ENCODE measurements at regions not wholly inside any gene's neighbourhood (a gene's known extent, or its start where the extent isn't known, plus 50 kb on each side); places are given as distances from the start of the nearest gene placed in this dataset.
A peak's percentile ranks its signal among the peaks of the same experiment; 100 is the strongest.
"Not testable (repeated sequence)": the region's sequence is repeated elsewhere in the genome, so short reads cannot be mapped to it uniquely, and the experiment has no call there.

- Histone ChIP-seq H3K27me3 (ENCODE audit: insufficient read depth, low read length, poor library complexity) (no peaks in the 10 kb centered on the region), H3K9ac (ENCODE audit: low read length) (no peak overlapping the region), H3K4me3 (ENCODE audit: low read length) (no peak overlapping the region), H3K79me2 (ENCODE audit: control insufficient read depth, insufficient read depth, low read length) (no peaks in the 10 kb centered on the region), H4K5ac (ENCODE audit: low read length) (no peak overlapping the region), H3K36me3 (ENCODE audit: control insufficient read depth, insufficient read depth, low read length) (no peaks in the 10 kb centered on the region), H2BK15ac (replicated peaks; ENCODE audit: low read depth) (no peak overlapping the region), H3K18ac (ENCODE audit: low read length) (no peak overlapping the region), H3K4me1 (ENCODE audit: control insufficient read depth, low read depth, low read length) (no peaks in the 10 kb centered on the region), H3K23ac (ENCODE audit: low read length) (no peak overlapping the region), H4K8ac (ENCODE audit: low read depth, low read length) (no peak overlapping the region), H3K27ac (ENCODE audit: low read depth, low read length) (no peak overlapping the region), H2AK5ac (ENCODE audit: low read length) (no peak overlapping the region), H3K4ac (ENCODE audit: low read depth, low read length) (no peak overlapping the region), H3K4me2 (ENCODE audit: low read length) (no peak overlapping the region), H3K79me1 (ENCODE audit: low read length) (no peaks in the 10 kb centered on the region), H3K56ac (ENCODE audit: low read length) (no peak overlapping the region), H2BK120ac (ENCODE audit: low read depth, low read length) (no peak overlapping the region), H2BK5ac (ENCODE audit: low read length) (no peak overlapping the region)
- no CpG with 5 or more reads among the region's 3 CpGs for WGBS (ENCODE audit: extremely low coverage, insufficient coverage, low lambda C conversion rate)
- DNase-seq: no peak
These were observed 204.7 kb upstream of the UBE2E3 start for GRCh38 chr2:180775711-180776110.

- not testable (repeated sequence) for H3K4me1 ChIP-seq (ENCODE audit: control insufficient read depth, low read depth, low read length); H2BK5ac ChIP-seq (ENCODE audit: low read length); H3K23ac ChIP-seq (ENCODE audit: low read length); H3K36me3 ChIP-seq (ENCODE audit: control insufficient read depth, insufficient read depth, low read length); DNase-seq; H3K27me3 ChIP-seq (ENCODE audit: insufficient read depth, low read length, poor library complexity); H4K5ac ChIP-seq (ENCODE audit: low read length); H3K79me1 ChIP-seq (ENCODE audit: low read length); H3K27ac ChIP-seq (ENCODE audit: low read depth, low read length); H3K4ac ChIP-seq (ENCODE audit: low read depth, low read length); H2BK15ac ChIP-seq (replicated peaks; ENCODE audit: low read depth); H3K79me2 ChIP-seq (ENCODE audit: control insufficient read depth, insufficient read depth, low read length); H3K56ac ChIP-seq (ENCODE audit: low read length); H3K18ac ChIP-seq (ENCODE audit: low read length); H2BK120ac ChIP-seq (ENCODE audit: low read depth, low read length); H3K4me2 ChIP-seq (ENCODE audit: low read length); H3K9ac ChIP-seq (ENCODE audit: low read length); H3K4me3 ChIP-seq (ENCODE audit: low read length); H4K8ac ChIP-seq (ENCODE audit: low read depth, low read length); H2AK5ac ChIP-seq (ENCODE audit: low read length)
- WGBS (ENCODE audit: extremely low coverage, insufficient coverage, low lambda C conversion rate): no CpG with 5 or more reads among the region's 6 CpGs
These were observed 215.1 kb upstream of the UBE2E3 start for GRCh38 chr2:180765316-180765715.

GRCh38 chr2:180763263-180763989 lies 217.0 kb upstream of the UBE2E3 start:
- H3K79me2 ChIP-seq (ENCODE audit: control insufficient read depth, insufficient read depth, low read length): no peaks in the 10 kb centered on the region
- no peak overlapping the region for H3K4ac ChIP-seq (ENCODE audit: low read depth, low read length)
- no peak overlapping the region for H3K4me3 ChIP-seq (ENCODE audit: low read length)
- no peaks in the 10 kb centered on the region for H3K36me3 ChIP-seq (ENCODE audit: control insufficient read depth, insufficient read depth, low read length)
- H3K18ac ChIP-seq (ENCODE audit: low read length): no peak overlapping the region
- H3K27ac ChIP-seq (ENCODE audit: low read depth, low read length): no peak overlapping the region
- H3K56ac ChIP-seq (ENCODE audit: low read length): no peak overlapping the region
- no peak overlapping the region for H3K23ac ChIP-seq (ENCODE audit: low read length)
- H3K9ac ChIP-seq (ENCODE audit: low read length): no peak overlapping the region
- H2BK120ac ChIP-seq (ENCODE audit: low read depth, low read length): no peak overlapping the region
- no peaks in the 10 kb centered on the region for H3K4me1 ChIP-seq (ENCODE audit: control insufficient read depth, low read depth, low read length)
- DNase-seq: no peak
- no peaks in the 10 kb centered on the region for H3K27me3 ChIP-seq (ENCODE audit: insufficient read depth, low read length, poor library complexity)
- H4K8ac ChIP-seq (ENCODE audit: low read depth, low read length): no peak overlapping the region
- no CpG with 5 or more reads among the region's 2 CpGs for WGBS (ENCODE audit: extremely low coverage, insufficient coverage, low lambda C conversion rate)
- H2AK5ac ChIP-seq (ENCODE audit: low read length): no peak overlapping the region
- H2BK15ac ChIP-seq (replicated peaks; ENCODE audit: low read depth): no peak overlapping the region
- no peak overlapping the region for H3K4me2 ChIP-seq (ENCODE audit: low read length)
- no peak overlapping the region for H4K5ac ChIP-seq (ENCODE audit: low read length)
- no peaks in the 10 kb centered on the region for H3K79me1 ChIP-seq (ENCODE audit: low read length)
- H2BK5ac ChIP-seq (ENCODE audit: low read length): no peak overlapping the region

- no CpG with 5 or more reads among the region's 5 CpGs for WGBS (ENCODE audit: extremely low coverage, insufficient coverage, low lambda C conversion rate)
- no peak overlapping the region for H3K18ac ChIP-seq (ENCODE audit: low read length)
- H4K8ac ChIP-seq (ENCODE audit: low read depth, low read length): peak overlapping the region; percentile 28
- H4K5ac ChIP-seq (ENCODE audit: low read length): no peak overlapping the region
- no peak overlapping the region for H3K4ac ChIP-seq (ENCODE audit: low read depth, low read length)
- H3K36me3 ChIP-seq (ENCODE audit: control insufficient read depth, insufficient read depth, low read length): no peaks in the 10 kb centered on the region
- no peak overlapping the region for H3K27ac ChIP-seq (ENCODE audit: low read depth, low read length)
- no peaks in the 10 kb centered on the region for H3K4me1 ChIP-seq (ENCODE audit: control insufficient read depth, low read depth, low read length)
- H3K27me3 ChIP-seq (ENCODE audit: insufficient read depth, low read length, poor library complexity): no peaks in the 10 kb centered on the region
- H3K9ac ChIP-seq (ENCODE audit: low read length): no peak overlapping the region
- H2BK120ac ChIP-seq (ENCODE audit: low read depth, low read length): no peak overlapping the region
- DNase-seq: peak; percentile 30
- no peaks in the 10 kb centered on the region for H3K79me1 ChIP-seq (ENCODE audit: low read length)
- no peak overlapping the region for H3K23ac ChIP-seq (ENCODE audit: low read length)
- no peak overlapping the region for H2AK5ac ChIP-seq (ENCODE audit: low read length)
- no peak overlapping the region for H3K4me2 ChIP-seq (ENCODE audit: low read length)
- no peak overlapping the region for H3K56ac ChIP-seq (ENCODE audit: low read length)
- no peak overlapping the region for H2BK5ac ChIP-seq (ENCODE audit: low read length)
- no peak overlapping the region for H2BK15ac ChIP-seq (replicated peaks; ENCODE audit: low read depth)
- H3K4me3 ChIP-seq (ENCODE audit: low read length): no peak overlapping the region
- no peaks in the 10 kb centered on the region for H3K79me2 ChIP-seq (ENCODE audit: control insufficient read depth, insufficient read depth, low read length)
These were observed 219.2 kb upstream of the UBE2E3 start for GRCh38 chr2:180761224-180761623.

GRCh38 chr2:180759631-180760030 lies 220.8 kb upstream of the UBE2E3 start:
- Histone ChIP-seq H2BK5ac (ENCODE audit: low read length) (no peak overlapping the region), H3K79me2 (ENCODE audit: control insufficient read depth, insufficient read depth, low read length) (no peaks in the 10 kb centered on the region), H3K4ac (ENCODE audit: low read depth, low read length) (no peak overlapping the region), H4K8ac (ENCODE audit: low read depth, low read length) (no peak overlapping the region), H3K79me1 (ENCODE audit: low read length) (no peaks in the 10 kb centered on the region), H3K4me2 (ENCODE audit: low read length) (no peak overlapping the region), H3K4me3 (ENCODE audit: low read length) (no peak overlapping the region), H3K18ac (ENCODE audit: low read length) (no peak overlapping the region), H3K23ac (ENCODE audit: low read length) (no peak overlapping the region), H4K5ac (ENCODE audit: low read length) (no peak overlapping the region), H3K9ac (ENCODE audit: low read length) (no peak overlapping the region), H2BK120ac (ENCODE audit: low read depth, low read length) (no peak overlapping the region), H3K27me3 (ENCODE audit: insufficient read depth, low read length, poor library complexity) (no peaks in the 10 kb centered on the region), H3K56ac (ENCODE audit: low read length) (no peak overlapping the region), H3K27ac (ENCODE audit: low read depth, low read length) (no peak overlapping the region), H3K36me3 (ENCODE audit: control insufficient read depth, insufficient read depth, low read length) (no peaks in the 10 kb centered on the region), H2AK5ac (ENCODE audit: low read length) (no peak overlapping the region), H3K4me1 (ENCODE audit: control insufficient read depth, low read depth, low read length) (no peaks in the 10 kb centered on the region), H2BK15ac (replicated peaks; ENCODE audit: low read depth) (no peak overlapping the region)
- DNase-seq: no peak
- WGBS (ENCODE audit: extremely low coverage, insufficient coverage, low lambda C conversion rate): no CpG with 5 or more reads among the region's 1 CpG

All from mesendoderm (in vitro differentiated cells).